Thymus (tissue), 11 donors: ENCODE measurements at regions not wholly inside any gene's neighbourhood (a gene's known extent, or its start where the extent isn't known, plus 50 kb on each side); places are given as distances from the start of the nearest gene placed in this dataset.
"Not testable (repeated sequence)": the region's sequence is repeated elsewhere in the genome, so short reads cannot be mapped to it uniquely, and the experiment has no call there.

Source experiments
- DNase-seq, 9 donors: peaks; one replicate each; pipeline ENCODE4 v3.0.0-alpha.2; 2013; ENCODE audit warnings: low spot score in 9 of 9, low read depth in 6 of 9, missing footprints in 1 of 9
- H3K27ac ChIP-seq, 2 donors: one replicate each; pipeline ENCODE4 v1.5.1; 2013; ENCODE audit warnings: control low read depth in 1 of 2, low read depth in 1 of 2, low read length in 1 of 2, mild to moderate bottlenecking in 1 of 2, moderate library complexity in 1 of 2
- H3K27me3 ChIP-seq, 2 donors: one replicate each; pipeline ENCODE4 v1.5.1; 2013; ENCODE audit warnings: low read length in 1 of 2; ENCODE audit not compliant: control insufficient read depth in 2 of 2, insufficient read depth in 1 of 2
- H3K36me3 ChIP-seq, 2 donors: one replicate each; pipeline ENCODE4 v1.5.1; 2013; ENCODE audit warnings: low read length in 1 of 2, mild to moderate bottlenecking in 1 of 2, moderate library complexity in 1 of 2; ENCODE audit not compliant: control insufficient read depth in 2 of 2, insufficient read depth in 2 of 2
- H3K4me1 ChIP-seq, 2 donors: one replicate each; pipeline ENCODE4 v1.5.1; 2013; ENCODE audit warnings: low read length in 2 of 2; ENCODE audit not compliant: control insufficient read depth in 2 of 2, insufficient read depth in 2 of 2
- H3K4me3 ChIP-seq, 2 donors: one replicate each; pipeline ENCODE4 v1.5.1; 2013; ENCODE audit warnings: low read length in 2 of 2, control low read depth in 1 of 2, mild to moderate bottlenecking in 1 of 2
- H3K9me3 ChIP-seq, 2 donors: one replicate each; pipeline ENCODE4 v1.5.1; 2013; ENCODE audit warnings: low read length in 1 of 2, mild to moderate bottlenecking in 1 of 2; ENCODE audit not compliant: control insufficient read depth in 2 of 2, insufficient read depth in 1 of 2
- WGBS: extraction: QIAGEN DNeasy Blood & Tissue Kit; methylation state at CpG from one replicate; pipeline ENCODE4 v1.1.7; 2013; 5-methylcytosine and 5-hydroxymethylcytosine counted together
- donor health status: healthy.

DNA sequence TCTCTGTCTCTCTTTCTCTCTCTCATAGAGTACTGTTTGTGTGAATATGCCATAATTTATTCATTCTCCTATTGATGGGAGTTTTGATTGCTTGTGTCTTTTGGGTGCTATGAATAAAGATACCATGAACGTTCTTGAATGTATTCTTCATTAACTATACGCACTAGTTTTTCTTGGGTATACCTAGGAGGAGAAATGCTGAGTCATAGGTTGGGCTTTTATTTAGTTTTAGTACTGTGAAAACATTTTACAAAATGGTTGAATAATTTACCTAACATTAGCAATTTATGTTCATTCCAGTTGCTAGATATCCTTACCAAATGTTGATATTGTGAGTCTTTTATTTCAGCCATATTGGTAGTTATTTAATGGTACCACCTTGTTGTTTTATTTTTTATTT lies 192.5 kb downstream of the NPR3 start:
- peaks cover 0 to 5% of the 10 kb centered on the region in 2 donors for H3K9me3 ChIP-seq
- no peak overlapping the region for H3K27ac ChIP-seq

DNA sequence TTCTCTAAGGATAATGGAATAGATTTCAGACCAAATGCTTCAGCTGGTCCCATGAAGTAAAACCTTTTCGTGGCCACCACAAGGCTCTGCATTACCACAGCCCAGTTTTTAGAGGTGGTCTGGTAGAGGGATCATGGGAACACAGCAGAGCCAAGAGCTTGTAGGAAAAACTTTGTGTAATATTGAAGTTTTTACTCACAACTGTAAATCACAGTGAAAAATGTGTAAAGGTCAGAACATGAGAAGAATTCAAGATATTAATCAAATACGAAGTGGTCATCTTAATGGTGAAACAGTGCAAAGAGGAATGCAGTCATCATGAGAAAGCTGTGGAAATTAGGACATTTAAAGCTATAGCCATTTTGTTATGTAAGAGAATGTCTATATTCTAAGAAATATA lies 197.5 kb downstream of the NPR3 start:
- Histone ChIP-seq H3K27ac (no peak overlapping the region), H3K36me3 (no peaks in the 10 kb centered on the region), H3K4me1 (no peaks in the 10 kb centered on the region), H3K4me3 (no peak overlapping the region), H3K9me3 (no peaks in the 10 kb centered on the region), H3K27me3 (no peaks in the 10 kb centered on the region)
- no peak for DNase-seq
- 96% methylated on average over 2 of the region's 2 CpGs for WGBS

More for the DNA sequence above, 192.5 kb downstream of the NPR3 start:
- no peaks in the 10 kb centered on the region for H3K4me1 ChIP-seq
- no peak for DNase-seq
- no peaks in the 10 kb centered on the region for H3K27me3 ChIP-seq
- no peaks in the 10 kb centered on the region for H3K36me3 ChIP-seq
- H3K4me3 ChIP-seq: no peak overlapping the region
- WGBS: 71% methylated on average over 2 of the region's 2 CpGs

DNA sequence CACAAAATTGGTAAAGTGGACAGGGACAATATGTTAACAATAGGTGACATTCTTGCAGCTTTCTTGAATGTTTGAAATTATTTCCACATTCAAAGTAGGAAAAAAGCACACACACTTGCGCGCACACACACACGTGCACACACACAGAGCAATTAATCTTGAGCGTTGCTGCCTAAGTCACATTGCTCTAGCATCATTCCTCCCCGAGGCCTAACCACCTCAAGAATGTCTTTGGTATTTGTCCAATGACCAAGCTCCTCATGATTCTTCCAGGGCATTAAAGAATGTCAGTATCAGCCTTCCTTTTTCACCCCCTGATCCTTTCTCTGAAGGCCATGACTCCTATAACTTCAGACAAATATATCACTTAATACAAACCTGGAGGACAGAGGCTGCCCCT lies 198.1 kb downstream of the NPR3 start:
- no peak overlapping the region for H3K27ac ChIP-seq
- no peak for DNase-seq
- no peaks in the 10 kb centered on the region for H3K36me3 ChIP-seq
- 95% methylated on average over 5 of the region's 5 CpGs for WGBS
- H3K27me3 ChIP-seq: no peaks in the 10 kb centered on the region
- H3K4me1 ChIP-seq: no peaks in the 10 kb centered on the region
- no peaks in the 10 kb centered on the region for H3K9me3 ChIP-seq
- H3K4me3 ChIP-seq: no peak overlapping the region

DNA sequence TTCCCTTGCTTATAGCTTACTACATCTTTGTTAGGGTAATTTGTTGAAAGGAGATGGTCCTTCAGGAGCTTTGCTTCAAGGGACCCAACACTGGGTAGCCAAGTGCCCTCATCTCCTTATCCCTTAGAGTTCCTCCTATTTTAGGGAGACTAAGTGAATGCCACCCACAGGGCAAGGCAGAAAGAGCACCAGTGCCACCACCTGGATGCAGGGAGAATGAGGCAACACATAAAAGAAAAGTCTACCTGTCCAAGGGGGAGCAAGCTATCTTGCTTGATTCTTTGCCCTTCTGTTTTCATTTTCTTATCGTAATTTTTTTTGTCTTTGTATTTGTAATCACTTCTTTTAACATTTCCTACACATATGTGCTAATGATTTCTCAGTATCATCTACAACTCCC lies 205.5 kb downstream of the NPR3 start:
- no peaks in the 10 kb centered on the region for H3K9me3 ChIP-seq

DNA sequence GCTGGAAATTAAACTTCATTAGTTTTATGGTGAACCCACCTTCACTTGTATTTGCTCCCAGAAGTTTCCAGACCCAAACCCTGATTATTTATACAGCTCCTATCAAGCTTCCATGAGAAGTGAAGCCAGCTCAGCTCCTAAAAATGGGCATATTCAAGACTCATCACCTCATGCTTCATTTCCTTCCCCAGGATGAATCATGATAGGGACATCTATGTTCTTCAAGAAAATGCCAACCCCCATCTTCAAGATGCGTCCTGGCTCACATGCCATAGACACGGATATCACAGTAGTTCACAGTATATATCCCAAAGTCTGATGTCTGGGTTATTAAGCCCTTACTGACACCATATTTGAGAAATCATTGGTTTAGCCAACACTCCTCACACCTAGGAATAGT lies 217.6 kb downstream of the NPR3 start:
- 96% methylated on average over 2 of the region's 2 CpGs for WGBS
- Histone ChIP-seq H3K36me3 (no peaks in the 10 kb centered on the region), H3K4me1 (no peaks in the 10 kb centered on the region), H3K27me3 (no peaks in the 10 kb centered on the region), H3K27ac (no peak overlapping the region), H3K4me3 (no peak overlapping the region), H3K9me3 (no peaks in the 10 kb centered on the region)
- no peak for DNase-seq

More for the DNA sequence above, 205.5 kb downstream of the NPR3 start:
- Histone ChIP-seq H3K27ac (no peak overlapping the region), H3K4me3 (no peak overlapping the region), H3K27me3 (no peaks in the 10 kb centered on the region), H3K36me3 (no peaks in the 10 kb centered on the region), H3K4me1 (no peaks in the 10 kb centered on the region)
- WGBS: 67% methylated on average over 1 of the region's 1 CpG
- no peak for DNase-seq

DNA sequence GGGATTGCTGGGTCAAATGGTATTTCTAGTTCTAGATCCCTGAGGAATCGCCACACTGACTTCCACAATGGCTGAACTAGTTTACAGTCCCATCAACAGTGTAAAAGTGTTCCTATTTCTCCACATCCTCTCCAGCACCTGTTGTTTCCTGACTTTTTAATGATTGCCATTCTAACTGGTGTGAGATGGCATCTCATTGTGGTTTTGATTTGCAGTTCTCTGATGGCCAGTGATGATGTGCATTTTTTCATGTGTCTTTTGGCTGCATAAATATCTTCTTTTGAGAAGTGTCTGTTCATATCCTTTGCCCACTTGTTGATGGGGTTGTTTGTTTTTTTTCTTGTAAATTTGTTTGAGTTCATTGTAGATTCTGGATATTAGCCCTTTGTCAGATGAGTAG lies 220.3 kb downstream of the NPR3 start:
- WGBS: 100% methylated on average over 1 of the region's 1 CpG
- not testable (repeated sequence) for H3K27ac ChIP-seq, DNase-seq, H3K27me3 ChIP-seq, H3K9me3 ChIP-seq, H3K4me1 ChIP-seq, H3K36me3 ChIP-seq, H3K4me3 ChIP-seq

DNA sequence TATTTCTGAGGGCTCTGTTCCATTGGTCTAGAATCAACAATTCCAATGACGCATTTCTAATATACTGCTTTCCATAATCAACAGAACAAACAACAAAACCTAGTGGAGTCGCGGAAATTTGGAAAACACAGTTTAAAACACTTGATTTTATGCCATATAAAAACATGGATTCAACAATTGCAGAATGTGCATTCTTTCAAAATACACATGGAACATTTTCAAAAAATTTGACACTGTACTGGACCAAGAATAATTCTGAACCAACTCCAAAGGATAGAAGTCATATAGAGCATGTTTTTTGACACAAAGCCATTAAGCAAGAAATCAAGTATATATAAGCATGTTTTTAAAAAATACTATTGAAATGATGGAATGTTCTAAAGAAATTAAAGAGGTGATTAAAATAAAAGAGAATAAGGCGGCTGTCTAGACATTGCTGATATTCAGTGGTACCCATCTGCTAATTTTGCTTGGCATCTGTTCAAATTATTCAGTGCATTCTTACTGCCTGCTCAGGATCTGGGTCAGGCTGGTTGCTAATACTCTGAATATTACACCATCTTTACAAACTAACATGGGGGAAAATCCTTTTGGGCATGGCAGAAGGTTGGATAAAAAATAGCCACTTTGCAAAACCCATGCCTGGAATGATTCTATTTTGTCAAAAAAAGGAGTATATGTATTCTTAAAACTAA lies 221.3 kb downstream of the NPR3 start:
- Histone ChIP-seq H3K4me1 (no peaks in the 10 kb centered on the region), H3K27ac (no peak overlapping the region), H3K36me3 (no peaks in the 10 kb centered on the region), H3K9me3 (no peaks in the 10 kb centered on the region), H3K4me3 (no peak overlapping the region), H3K27me3 (no peaks in the 10 kb centered on the region)
- WGBS: 85% methylated on average over 4 of the region's 4 CpGs
- DNase-seq: no peak

DNA sequence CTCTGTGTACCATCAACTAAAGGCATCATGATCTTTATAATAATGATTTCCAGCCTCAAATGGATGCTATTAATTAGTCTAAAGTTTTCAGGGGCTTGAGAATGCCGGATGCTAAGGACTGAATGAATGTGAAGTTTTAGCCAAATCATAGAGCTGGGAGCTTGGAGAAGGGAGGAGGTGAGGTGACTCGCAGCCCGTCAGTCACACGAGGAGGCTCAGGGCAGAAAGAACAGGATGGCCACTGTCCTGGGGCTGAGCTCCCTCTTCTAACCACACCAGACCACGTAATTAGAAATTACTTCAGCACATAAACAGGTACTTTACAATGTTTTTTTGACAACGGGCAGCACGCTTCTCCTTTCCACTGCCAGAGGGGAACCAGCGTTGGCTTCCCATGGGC lies 222.6 kb downstream of the NPR3 start:
- Histone ChIP-seq H3K36me3 (no peaks in the 10 kb centered on the region), H3K27me3 (no peaks in the 10 kb centered on the region), H3K4me1 (no peaks in the 10 kb centered on the region), H3K27ac (no peak overlapping the region), H3K4me3 (no peak overlapping the region), H3K9me3 (no peaks in the 10 kb centered on the region)
- 95% methylated on average over 8 of the region's 8 CpGs for WGBS
- no peak for DNase-seq

DNA sequence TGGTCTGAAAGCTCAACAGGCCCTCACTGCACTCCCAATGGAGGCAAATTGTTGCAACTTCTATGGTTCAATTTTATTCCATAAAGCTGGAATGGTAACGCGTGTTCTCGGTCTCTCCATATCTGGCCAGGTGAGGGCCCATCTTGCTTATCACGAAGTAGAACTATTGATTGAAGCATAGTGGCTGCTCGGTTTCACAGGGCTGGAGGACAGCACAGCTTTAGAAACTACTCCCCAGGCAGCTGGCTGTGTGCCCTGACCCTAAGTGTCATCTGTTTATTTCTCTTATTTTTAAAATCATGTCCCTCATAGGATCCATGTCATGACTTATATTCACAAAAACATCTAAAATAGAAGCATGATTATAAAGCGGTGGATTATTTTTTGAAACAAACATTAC lies 223.4 kb downstream of the NPR3 start:
- 97% methylated on average over 6 of the region's 6 CpGs for WGBS
- no peaks in the 10 kb centered on the region for H3K4me1 ChIP-seq
- no peaks in the 10 kb centered on the region for H3K27me3 ChIP-seq
- H3K4me3 ChIP-seq: no peak overlapping the region
- no peaks in the 10 kb centered on the region for H3K36me3 ChIP-seq
- no peak for DNase-seq
- H3K9me3 ChIP-seq: no peaks in the 10 kb centered on the region
- H3K27ac ChIP-seq: no peak overlapping the region

DNA sequence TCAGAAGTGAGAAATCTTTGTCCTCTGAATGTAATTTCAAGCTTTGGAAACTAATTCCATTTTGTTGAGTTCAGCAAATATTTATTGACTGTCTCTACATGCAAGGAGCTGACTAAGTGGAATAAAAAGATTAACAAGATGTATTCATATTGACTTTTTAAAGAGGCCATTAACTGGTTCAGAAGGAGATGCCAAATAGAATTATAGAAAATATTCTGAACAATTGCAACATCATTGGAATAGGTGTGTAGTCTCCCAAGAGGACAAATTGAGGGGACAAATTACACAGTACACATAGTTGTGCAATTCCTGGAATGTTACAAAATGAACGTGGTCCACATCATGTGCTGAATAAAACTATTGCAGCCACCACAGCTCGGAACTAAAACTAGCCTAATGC lies 224.2 kb downstream of the NPR3 start:
- Histone ChIP-seq H3K36me3 (no peaks in the 10 kb centered on the region), H3K27me3 (no peaks in the 10 kb centered on the region), H3K27ac (no peak overlapping the region), H3K4me1 (no peaks in the 10 kb centered on the region), H3K9me3 (no peaks in the 10 kb centered on the region), H3K4me3 (no peak overlapping the region)
- 95% methylated on average over 2 of the region's 2 CpGs for WGBS
- no peak for DNase-seq
